GM18498 (cell line): ENCODE measurements at regions not wholly inside any gene's neighbourhood (a gene's known extent, or its start where the extent isn't known, plus 50 kb on each side); places are given as distances from the start of the nearest gene placed in this dataset.
"Not testable (repeated sequence)": the region's sequence is repeated elsewhere in the genome, so short reads cannot be mapped to it uniquely, and the experiment has no call there.

Source experiments
- ATAC-seq: cut with Tn5 transposase; IDR thresholded peaks from one replicate; pipeline ENCODE4 v1.9.1; 2021; ENCODE audit warnings: mild to moderate bottlenecking, moderate library complexity; ENCODE audit not compliant: unreplicated experiment

- ATAC-seq = no peak
These were observed 1071.8 kb upstream of the CITED2 start for GRCh38 chr6:140446241-140446640.

DNA sequence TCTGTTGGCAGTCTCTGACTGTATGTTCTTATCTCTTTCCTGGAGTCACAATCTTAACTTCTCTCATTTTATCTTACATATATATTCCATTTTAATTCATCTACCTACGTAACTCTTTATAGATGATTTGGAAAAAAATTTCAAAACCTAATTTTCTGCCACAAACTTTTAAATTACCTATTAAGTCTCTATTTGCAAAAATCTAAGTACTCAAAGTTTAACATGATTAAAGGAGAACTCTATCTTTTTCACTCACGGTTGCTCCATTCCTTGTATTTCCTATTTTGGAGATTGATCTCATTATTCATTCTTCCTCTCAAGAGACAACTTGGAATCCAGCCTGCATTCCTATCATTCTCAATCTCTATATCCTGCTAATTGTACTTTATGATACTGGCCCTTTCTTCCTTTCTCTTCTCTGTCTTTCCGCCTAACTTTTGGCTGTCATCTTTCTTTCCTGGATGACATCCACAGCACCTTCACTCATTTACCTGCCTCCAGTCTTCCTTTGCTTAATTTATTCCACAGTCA, 1071.1 kb upstream of the CITED2 start:
- ATAC-seq = no peak

DNA sequence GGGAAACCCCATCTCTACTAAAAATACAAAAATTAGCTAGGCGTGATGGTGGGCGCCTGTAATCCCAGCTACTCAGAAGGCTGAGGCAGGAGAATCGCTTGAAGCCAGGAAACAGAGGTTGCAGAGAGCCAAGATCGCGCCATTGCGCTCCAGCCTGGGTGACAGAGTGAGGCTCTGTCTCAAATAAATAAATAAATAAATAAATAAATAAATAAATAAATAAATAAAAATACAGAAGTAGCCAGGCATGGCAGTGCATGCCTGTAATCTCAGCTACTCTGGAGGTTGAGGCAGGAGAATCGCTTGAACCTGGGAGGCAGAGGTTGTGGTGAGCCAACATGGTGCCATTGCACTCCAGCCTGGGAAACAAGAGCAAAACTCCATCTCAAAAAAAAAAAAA, 1068.7 kb upstream of the CITED2 start:
- not testable (repeated sequence) for ATAC-seq

DNA sequence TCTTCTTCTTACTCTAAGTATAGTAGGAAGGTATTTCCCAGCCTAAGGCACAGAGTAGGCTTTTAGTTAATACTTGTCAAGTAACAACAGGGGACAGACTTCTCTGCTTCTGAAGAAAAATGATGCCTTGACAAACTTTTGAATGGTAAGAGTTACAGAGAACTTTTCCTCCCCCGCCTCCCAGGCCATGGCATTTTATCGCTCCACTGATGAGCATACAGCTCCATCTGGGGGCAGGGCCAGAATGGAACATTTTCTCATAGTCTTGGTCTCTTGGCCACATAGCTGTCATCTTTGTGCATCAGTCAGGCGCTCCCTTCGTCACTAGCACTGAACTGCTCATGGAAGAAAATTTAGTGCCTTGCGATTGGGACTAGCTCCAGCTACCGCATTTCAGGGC, 1066.8 kb upstream of the CITED2 start:
- ATAC-seq = no peak

DNA sequence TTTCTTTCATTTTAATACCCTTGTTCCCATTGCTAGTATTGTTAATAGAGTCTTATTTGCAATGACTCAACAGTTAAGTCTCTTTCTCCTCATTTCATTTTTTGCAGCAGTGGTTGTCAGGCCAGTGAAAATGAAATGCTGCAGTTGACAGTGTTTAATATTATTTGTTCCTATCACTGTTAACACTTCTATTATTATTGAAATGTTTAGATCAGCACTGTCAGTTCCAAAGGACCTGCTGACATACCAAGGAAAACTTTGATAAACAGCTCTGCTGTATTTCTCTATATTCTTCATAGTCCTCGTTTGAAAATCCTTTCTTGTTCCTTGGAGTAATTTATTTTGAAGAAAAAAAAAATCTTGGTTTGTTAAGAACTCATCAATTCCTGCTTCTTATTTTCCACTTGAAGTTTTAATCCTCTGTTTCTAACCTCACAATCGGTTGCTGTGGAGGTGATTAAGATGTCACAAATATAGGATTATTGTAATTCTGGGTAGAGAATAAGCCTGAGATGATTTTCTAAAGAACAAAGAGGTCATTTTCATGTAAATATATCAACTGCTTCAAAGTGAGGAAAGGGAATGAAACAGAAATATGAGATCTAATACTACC, 1065.9 kb upstream of the CITED2 start:
- ATAC-seq = no peak

DNA sequence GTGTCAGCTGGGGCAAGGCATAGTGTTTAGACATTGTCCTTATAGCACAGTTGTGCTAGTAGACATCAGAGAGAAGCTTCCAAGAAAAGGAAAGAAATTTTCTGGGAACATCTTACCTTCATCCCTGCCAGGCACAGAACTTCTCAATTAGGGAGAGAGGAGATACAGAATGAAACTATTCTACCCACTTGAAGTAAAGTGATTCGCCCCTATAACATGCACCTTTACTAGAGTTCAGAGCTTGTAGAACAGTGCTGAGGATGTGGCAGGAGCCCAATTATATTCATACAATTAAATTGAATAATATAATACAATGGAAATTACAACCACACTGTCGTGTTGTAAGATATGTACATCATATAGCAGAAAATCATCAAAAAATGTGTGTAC, 1063.9 kb upstream of the CITED2 start:
- ATAC-seq = no peak

DNA sequence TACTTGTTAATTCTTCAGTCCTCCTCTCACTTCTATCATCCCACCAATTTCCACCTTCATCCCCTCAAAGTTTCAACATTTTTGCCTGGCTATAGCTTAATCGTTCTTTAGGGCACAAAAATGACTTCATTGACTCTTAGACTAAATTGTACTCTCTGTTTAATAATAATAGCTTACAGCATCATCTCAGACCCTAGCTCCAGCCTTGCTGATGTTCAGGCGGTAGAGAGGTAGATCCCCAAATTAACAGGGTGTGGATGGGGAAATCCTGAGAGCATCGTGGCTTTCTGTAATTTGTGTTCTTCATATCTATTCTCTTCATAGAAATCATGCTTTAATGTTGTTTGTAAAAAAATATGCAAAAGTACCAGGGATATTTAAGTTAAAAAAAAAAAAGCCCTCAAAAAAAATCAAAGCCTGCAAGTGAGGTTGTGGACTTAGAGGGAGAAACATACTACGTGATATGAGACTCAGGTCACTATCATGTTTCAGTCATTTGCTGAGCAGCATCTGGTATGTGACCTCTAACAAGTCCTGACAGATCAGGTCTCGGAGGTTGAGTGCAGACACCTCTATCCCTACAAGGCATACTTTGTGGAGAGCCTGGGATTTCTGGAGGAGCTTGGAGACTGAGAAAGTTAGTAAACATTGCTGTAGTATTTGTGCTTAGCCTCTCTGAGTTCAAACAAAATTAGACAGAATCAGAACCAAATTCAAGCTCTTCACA, 1063.3 kb upstream of the CITED2 start:
- no peak for ATAC-seq

GRCh38 chr6:140436023-140436811, 1061.8 kb upstream of the CITED2 start:
- no peak for ATAC-seq

GRCh38 chr6:140434761-140435160, 1060.3 kb upstream of the CITED2 start:
- no peak for ATAC-seq

- ATAC-seq = no peak
These were observed 1058.6 kb upstream of the CITED2 start for GRCh38 chr6:140433072-140433471.

DNA sequence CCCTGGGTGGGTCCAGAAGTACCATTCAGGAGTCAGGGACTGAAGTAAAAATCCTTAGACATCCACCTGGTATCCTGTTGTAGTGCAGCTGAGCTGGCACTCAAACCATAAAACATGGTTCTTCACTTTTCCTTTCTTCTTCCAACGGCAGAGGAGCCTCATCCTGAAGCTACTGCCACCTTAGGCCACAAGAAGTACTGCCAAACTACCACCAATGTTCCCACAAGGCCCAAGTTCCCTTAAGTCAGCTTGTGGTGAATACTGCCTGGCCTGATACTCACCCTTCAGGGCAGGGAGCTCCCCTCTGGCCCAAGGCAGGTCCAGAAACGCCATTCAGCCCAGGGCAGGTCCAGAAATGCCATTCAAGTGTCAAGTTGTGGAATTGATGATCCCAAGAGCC, 1053.4 kb upstream of the CITED2 start:
- no peak for ATAC-seq

DNA sequence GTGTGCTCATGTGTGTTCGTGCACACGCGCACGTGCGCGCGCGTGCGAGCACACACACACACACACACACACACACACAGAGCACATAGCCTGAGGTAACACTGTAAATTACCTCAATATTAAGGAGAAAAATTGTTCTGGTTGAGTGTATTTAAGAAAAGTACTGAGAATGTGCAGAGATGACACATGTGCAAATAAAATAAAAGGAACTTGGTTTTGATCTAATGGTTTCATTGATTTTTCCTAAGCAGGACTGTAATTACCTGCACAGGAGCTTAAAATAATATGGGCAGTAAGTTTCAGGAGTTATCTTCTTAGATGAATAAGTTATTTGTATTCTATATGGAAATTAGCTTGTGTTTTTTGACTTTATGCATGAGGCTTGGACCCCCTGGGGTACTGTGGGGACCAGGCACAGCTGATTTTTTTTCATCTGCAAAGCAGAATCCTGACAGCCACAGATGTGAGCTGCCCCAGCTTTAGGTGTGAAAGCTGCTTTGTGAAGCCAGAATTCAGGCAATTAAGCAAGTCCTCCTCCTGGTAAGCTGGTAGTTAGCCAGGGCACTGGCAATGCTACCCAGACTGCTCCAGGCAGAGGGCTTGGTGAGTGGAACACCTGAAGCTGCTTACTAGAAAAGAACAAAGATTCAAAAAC, 1040.6 kb upstream of the CITED2 start:
- no peak for ATAC-seq

GRCh38 chr6:140403020-140403419, 1028.6 kb upstream of the CITED2 start:
- ATAC-seq = no peak

DNA sequence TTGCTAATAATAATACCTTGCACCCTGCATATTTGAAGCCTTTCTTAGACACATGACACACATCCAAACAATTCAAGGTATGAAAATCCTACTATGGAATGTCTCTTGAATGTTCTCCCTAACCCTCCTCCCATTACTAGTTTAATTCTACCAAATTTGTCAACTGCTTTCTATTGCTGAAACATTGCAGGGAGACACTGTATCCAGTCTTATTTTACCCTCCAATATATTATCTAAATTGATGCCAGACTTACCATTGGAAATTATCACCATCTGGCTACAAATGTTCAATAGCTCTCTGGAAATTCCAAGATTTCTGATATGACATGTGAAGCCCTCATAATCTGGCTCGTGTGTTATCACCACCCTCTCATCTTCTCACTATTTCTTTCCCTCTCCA, 1027.3 kb upstream of the CITED2 start:
- ATAC-seq = no peak

DNA sequence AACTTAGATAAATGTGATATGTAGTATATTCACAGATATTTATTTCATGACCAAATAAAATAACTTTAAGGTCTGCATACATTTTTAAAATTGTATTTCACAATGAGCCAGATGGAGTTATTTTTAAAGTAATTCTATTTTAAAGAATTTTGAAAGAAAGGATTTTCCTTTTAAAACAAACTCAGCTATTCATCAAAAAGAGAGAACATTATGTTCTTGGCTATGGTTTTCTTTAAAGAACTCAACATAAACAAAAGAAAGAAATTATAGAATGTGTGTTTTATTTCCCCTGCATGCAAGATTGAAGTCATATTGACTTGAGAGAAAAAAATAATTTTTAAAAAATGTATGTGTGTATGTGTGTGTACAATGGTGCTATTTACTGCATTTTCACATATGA, 1023.6 kb upstream of the CITED2 start:
- ATAC-seq = no peak

DNA sequence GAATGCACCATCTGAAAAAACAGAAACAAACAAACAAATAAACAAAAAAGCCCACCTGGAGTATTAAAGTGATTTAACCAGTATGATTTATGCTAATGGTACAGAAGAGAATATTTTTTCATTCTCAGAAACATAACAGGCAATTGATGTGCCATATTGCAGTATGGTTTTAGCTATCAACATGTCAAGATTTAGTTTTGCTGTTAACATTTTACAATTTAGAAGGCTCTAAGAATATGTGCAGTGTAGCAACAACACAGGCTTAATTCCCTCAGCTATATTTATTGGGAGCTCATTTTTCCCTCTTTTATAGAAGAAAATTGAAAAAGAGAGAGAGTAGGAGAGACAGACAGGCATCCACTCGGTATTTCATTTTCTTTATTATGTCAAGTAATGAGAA, 1022.7 kb upstream of the CITED2 start:
- no peak for ATAC-seq

GRCh38 chr6:140393665-140394540, 1019.5 kb upstream of the CITED2 start:
- ATAC-seq = no peak

- ATAC-seq = no peak
These were observed 1014.4 kb upstream of the CITED2 start for GRCh38 chr6:140388815-140389214.

GRCh38 chr6:140388192-140388802, 1013.8 kb upstream of the CITED2 start:
- no peak for ATAC-seq

DNA sequence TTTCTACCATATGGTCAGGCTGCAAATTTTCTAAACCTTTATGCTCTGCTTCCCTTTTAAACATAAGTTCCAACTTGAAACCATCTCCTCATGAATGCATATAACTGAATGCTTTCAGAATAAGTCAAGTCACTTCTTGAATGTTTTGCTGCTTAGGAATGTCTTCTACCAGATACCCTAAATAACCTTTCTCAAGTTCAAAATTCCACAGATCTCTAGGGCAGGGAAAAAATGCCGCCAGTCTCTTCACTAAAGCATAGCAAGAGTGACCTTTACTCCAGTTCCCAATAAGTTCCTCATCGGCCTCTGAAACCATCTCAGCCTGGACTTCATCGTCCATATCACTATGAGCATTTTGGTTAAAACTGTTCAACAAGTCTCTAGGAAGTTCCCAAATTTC, 1011.2 kb upstream of the CITED2 start:
- no peak for ATAC-seq
